ENCODE measurements at regions not wholly inside any gene's neighbourhood (a gene's known extent, or its start where the extent isn't known, plus 50 kb on each side); places are given as distances from the start of the nearest gene placed in this dataset.

GRCh38 chr3:31057891-31058290, 163.4 kb upstream of the GADL1 start:
- TF ChIP-seq EZH2 (IDR thresholded peaks at IDR 0.05; ENCODE audit: insufficient read depth, low read length) (no peak), CTCF (IDR thresholded peaks at IDR 0.05; ENCODE audit: insufficient read depth, low read depth, low read length) (no peak)
